Liver (tissue), 3 donors: ENCODE measurements at regions not wholly inside any gene's neighbourhood (a gene's known extent, or its start where the extent isn't known, plus 50 kb on each side); places are given as distances from the start of the nearest gene placed in this dataset.

Experiments used
- HNF4G ChIP-seq: IDR thresholded peaks from 2 replicates; pipeline ENCODE4 v1.6.1; 2016; ENCODE audit warnings: antibody characterized with exemption
- RAD21 ChIP-seq, 2 donors: IDR thresholded peaks; 2 replicates each; pipeline ENCODE4 v1.6.1; 2016; ENCODE audit warnings: antibody characterized with exemption in 2 of 2, mild to moderate bottlenecking in 2 of 2
- TF ChIP-seq, protein P1 (sequence below): fragments of 150-350 bp; IDR thresholded peaks from 2 replicates; pipeline ENCODE4 v1.5.1; 2017; ENCODE audit warnings: improper control_type of control experiment, low read depth, low read length; ENCODE audit not compliant: missing input control
- TF ChIP-seq, protein P2 (sequence below): IDR thresholded peaks from 2 replicates; pipeline ENCODE4 v1.6.1; 2016; ENCODE audit warnings: antibody characterized with exemption
- donor health status: healthy.
- donor health status: healthy.

DNA sequence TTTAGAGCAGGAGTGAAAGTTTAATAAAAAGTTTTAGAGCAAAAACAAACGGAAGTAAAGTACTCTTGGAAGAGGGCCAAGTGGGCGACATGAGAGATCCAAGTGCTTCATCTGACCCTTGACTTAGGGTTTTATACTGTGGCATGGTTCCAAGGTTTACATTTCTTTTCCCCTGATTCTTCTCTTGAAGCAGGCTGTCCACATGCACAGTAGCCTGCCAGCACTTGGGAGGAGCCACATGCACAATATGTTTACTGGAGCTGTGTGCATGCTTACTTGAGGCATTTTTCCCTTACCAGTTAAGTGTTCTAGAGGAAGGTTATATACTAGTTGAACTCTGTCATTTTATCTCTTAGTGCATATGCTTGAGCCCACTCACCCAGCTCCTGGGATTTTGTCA, 295.6 kb downstream of the TBC1D4 start:
- TF ChIP-seq, protein P1, sequence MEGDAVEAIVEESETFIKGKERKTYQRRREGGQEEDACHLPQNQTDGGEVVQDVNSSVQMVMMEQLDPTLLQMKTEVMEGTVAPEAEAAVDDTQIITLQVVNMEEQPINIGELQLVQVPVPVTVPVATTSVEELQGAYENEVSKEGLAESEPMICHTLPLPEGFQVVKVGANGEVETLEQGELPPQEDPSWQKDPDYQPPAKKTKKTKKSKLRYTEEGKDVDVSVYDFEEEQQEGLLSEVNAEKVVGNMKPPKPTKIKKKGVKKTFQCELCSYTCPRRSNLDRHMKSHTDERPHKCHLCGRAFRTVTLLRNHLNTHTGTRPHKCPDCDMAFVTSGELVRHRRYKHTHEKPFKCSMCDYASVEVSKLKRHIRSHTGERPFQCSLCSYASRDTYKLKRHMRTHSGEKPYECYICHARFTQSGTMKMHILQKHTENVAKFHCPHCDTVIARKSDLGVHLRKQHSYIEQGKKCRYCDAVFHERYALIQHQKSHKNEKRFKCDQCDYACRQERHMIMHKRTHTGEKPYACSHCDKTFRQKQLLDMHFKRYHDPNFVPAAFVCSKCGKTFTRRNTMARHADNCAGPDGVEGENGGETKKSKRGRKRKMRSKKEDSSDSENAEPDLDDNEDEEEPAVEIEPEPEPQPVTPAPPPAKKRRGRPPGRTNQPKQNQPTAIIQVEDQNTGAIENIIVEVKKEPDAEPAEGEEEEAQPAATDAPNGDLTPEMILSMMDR = no peak
- TF ChIP-seq, protein P2, sequence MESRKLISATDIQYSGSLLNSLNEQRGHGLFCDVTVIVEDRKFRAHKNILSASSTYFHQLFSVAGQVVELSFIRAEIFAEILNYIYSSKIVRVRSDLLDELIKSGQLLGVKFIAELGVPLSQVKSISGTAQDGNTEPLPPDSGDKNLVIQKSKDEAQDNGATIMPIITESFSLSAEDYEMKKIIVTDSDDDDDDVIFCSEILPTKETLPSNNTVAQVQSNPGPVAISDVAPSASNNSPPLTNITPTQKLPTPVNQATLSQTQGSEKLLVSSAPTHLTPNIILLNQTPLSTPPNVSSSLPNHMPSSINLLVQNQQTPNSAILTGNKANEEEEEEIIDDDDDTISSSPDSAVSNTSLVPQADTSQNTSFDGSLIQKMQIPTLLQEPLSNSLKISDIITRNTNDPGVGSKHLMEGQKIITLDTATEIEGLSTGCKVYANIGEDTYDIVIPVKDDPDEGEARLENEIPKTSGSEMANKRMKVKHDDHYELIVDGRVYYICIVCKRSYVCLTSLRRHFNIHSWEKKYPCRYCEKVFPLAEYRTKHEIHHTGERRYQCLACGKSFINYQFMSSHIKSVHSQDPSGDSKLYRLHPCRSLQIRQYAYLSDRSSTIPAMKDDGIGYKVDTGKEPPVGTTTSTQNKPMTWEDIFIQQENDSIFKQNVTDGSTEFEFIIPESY = no peak
- TF ChIP-seq HNF4G (no peak), RAD21 (IDR thresholded peaks at IDR 0.05) (no peak)
